CD4-positive, alpha-beta T cell treated with Interleukin-15 for 4 hours (primary cell): ENCODE measurements at regions not wholly inside any gene's neighbourhood (a gene's known extent, or its start where the extent isn't known, plus 50 kb on each side); places are given as distances from the start of the nearest gene placed in this dataset.

Experiments used
- DNase-seq: peaks from one replicate; pipeline ENCODE4 v3.0.0-alpha.2; 2020; ENCODE audit warnings: low spot score

- no peak for DNase-seq
Observed at GRCh38 chr15:62444104-62445022, 279.3 kb upstream of the C2CD4B start.

GRCh38 chr15:62445244-62445643 is 280.2 kb upstream of the C2CD4B start:
- no peak for DNase-seq

- no peak for DNase-seq
Observed at GRCh38 chr15:62446984-62447383, 281.9 kb upstream of the C2CD4B start.

GRCh38 chr15:62447742-62448141 is 282.7 kb upstream of the C2CD4B start:
- DNase-seq, result no peak

- no peak for DNase-seq
Observed at GRCh38 chr15:62449638-62450037, 284.6 kb upstream of the C2CD4B start.

GRCh38 chr15:62450061-62450460 is 285.0 kb upstream of the C2CD4B start:
- DNase-seq, result no peak

GRCh38 chr15:62452026-62452425 is 286.9 kb upstream of the C2CD4B start:
- DNase-seq, result no peak

GRCh38 chr15:62452667-62453066 is 287.6 kb upstream of the C2CD4B start:
- DNase-seq, result no peak

- DNase-seq, result no peak
Observed at GRCh38 chr15:62453375-62453774, 288.3 kb upstream of the C2CD4B start.

- no peak for DNase-seq
Observed at GRCh38 chr15:62453981-62454380, 288.9 kb upstream of the C2CD4B start.

- DNase-seq, result no peak
Observed at GRCh38 chr15:62454567-62455172, 289.6 kb upstream of the C2CD4B start.

GRCh38 chr15:62455441-62455921 is 290.4 kb upstream of the C2CD4B start:
- no peak for DNase-seq

- DNase-seq, result no peak
Observed at GRCh38 chr15:62456011-62456920, 291.2 kb upstream of the C2CD4B start.

- DNase-seq, result no peak
Observed at GRCh38 chr15:62457100-62457499, 292.0 kb upstream of the C2CD4B start.

GRCh38 chr15:62459875-62460274 is 294.8 kb upstream of the C2CD4B start:
- DNase-seq, result no peak

- DNase-seq, result no peak
Observed at GRCh38 chr15:62462268-62462667, 297.2 kb upstream of the C2CD4B start.

- no peak for DNase-seq
Observed at GRCh38 chr15:62462721-62463120, 297.6 kb upstream of the C2CD4B start.

- no peak for DNase-seq
Observed at GRCh38 chr15:62464705-62465104, 299.6 kb upstream of the C2CD4B start.

GRCh38 chr15:62465173-62465572 is 300.1 kb upstream of the C2CD4B start:
- no peak for DNase-seq

GRCh38 chr15:62469478-62469873 is 304.4 kb upstream of the C2CD4B start:
- DNase-seq, result no peak

GRCh38 chr15:62469874-62470688 is 305.0 kb upstream of the C2CD4B start:
- DNase-seq, result no peak
